GM23338 (cell line): ENCODE measurements at regions not wholly inside any gene's neighbourhood (a gene's known extent, or its start where the extent isn't known, plus 50 kb on each side); places are given as distances from the start of the nearest gene placed in this dataset.
A peak's percentile ranks its signal among the peaks of the same experiment; 100 is the strongest.

Experiments
- CTCF ChIP-seq, 2 experiments: fragments of 200-600 bp in 1 of 2; sonication (generic) in 1 of 2; conservative IDR thresholded peaks; 2 replicates each; pipeline versions ENCODE4 v1.5.1 to v1.6.1; 2016 to 2017; ENCODE audit warnings: antibody characterized with exemption in 2 of 2, low read depth in 2 of 2, mild to moderate bottlenecking in 2 of 2, moderate library complexity in 1 of 2
- EZH2 ChIP-seq: fragments of 200-600 bp; sonication (generic); IDR thresholded peaks from one replicate; pipeline ENCODE4 v1.8.0; 2017; ENCODE audit warnings: antibody characterized with exemption, mild to moderate bottlenecking, low read depth; ENCODE audit not compliant: unreplicated experiment
- EZH2phosphoT487 ChIP-seq: fragments of 200-600 bp; sonication (generic); IDR thresholded peaks from one replicate; pipeline ENCODE4 v1.8.1; 2018; ENCODE audit warnings: antibody characterized with exemption; ENCODE audit not compliant: unreplicated experiment
- JUNB ChIP-seq: IDR thresholded peaks from one replicate; pipeline ENCODE4 v1.6.1; 2016; ENCODE audit warnings: antibody characterized with exemption; ENCODE audit not compliant: unreplicated experiment
- POLR2AphosphoS5 ChIP-seq: IDR thresholded peaks from 2 replicates; pipeline ENCODE4 v1.6.1; 2016; ENCODE audit warnings: antibody characterized with exemption, low read depth
- REST ChIP-seq: IDR thresholded peaks from one replicate; pipeline ENCODE4 v1.6.1; 2018; ENCODE audit warnings: antibody characterized with exemption; ENCODE audit not compliant: unreplicated experiment
- ZNF114 ChIP-seq: fragments of 250-450 bp; sonication (Bioruptor Pico); IDR thresholded peaks from 2 replicates; pipeline ENCODE4 v1.5.0; 2020; ENCODE audit warnings: mild to moderate bottlenecking, moderate library complexity

DNA sequence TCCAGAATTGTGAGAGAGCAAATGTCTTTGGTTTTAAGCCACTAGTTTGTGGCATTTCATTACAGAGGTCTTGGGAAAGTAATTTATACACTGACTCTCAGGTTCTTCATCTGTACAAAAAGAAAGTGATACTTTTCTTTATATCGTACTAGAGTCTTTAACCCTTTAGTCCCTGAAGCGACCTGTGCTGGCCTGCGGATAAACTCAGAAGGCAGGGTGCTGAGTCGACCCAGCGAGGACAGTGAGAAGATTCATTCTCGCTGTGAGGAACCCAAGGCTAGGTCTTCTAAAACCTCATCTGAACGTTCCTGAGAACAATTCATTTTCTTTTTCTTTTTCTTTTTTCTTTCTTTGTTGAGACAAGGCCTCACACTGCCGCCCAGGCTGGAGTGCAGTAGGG, 514.2 kb upstream of the MGMT start:
- TF ChIP-seq CTCF (conservative IDR thresholded peaks at IDR 0.05; ENCODE audit: low read depth in 2 of 2), result peak; percentile 45 to 49
- no peak for TF ChIP-seq JUNB
- TF ChIP-seq EZH2, result no peak
- TF ChIP-seq REST, result no peak
- TF ChIP-seq POLR2AphosphoS5, result no peak
- no peak for TF ChIP-seq EZH2phosphoT487
- no peak for TF ChIP-seq ZNF114 (CRISPR knock-in tag)
